H1 (cell line): ENCODE measurements at regions not wholly inside any gene's neighbourhood (a gene's known extent, or its start where the extent isn't known, plus 50 kb on each side); places are given as distances from the start of the nearest gene placed in this dataset.

Source experiments
- BRCA1 ChIP-seq: IDR thresholded peaks from 2 replicates; pipeline ENCODE4 v1.6.1; 2012; ENCODE audit warnings: low read depth, low read length, improper control_type of control experiment
- CHD1 ChIP-seq: IDR thresholded peaks from 2 replicates; pipeline ENCODE4 v1.6.1; 2012; ENCODE audit warnings: low read depth, low read length, improper control_type of control experiment
- CHD2 ChIP-seq: IDR thresholded peaks from 2 replicates; pipeline ENCODE4 v1.6.1; 2012; ENCODE audit warnings: low read length, improper control_type of control experiment
- POLR2A ChIP-seq, 2 experiments: IDR thresholded peaks; 1 replicate in 1 of 2; 2 replicates in 1 of 2; pipeline ENCODE4 v1.6.1; 2011; ENCODE audit warnings: low read depth in 2 of 2, low read length in 2 of 2, mild to moderate bottlenecking in 2 of 2; ENCODE audit errors: control extremely low read depth in 1 of 2
- SRF ChIP-seq: IDR thresholded peaks from 2 replicates; pipeline ENCODE4 v1.6.1; 2011; ENCODE audit warnings: mild to moderate bottlenecking, low read depth, low read length, moderate library complexity

DNA sequence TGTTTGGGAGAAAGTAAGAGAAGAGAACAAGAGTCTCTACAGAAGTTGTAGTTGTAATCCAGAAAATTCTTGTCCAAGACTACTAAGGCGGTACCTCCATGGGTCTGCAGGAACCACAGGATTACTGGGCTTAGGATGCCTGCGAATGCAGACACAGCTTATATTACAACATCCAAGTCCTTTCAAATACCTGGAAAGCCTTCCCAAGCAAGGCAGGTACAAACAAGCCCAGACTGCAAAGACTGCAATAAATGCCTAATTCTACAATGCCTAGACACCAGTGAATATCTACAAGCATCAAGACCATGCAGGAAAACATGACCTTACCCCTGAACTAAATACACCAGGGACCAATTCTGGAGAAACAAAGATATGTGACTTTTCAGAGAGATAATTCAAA is 178.2 kb downstream of the ARL4A start (continued):
- TF ChIP-seq CHD1 (no peak), BRCA1 (no peak), SRF (no peak), CHD2 (no peak), POLR2A (IDR thresholded peaks at IDR 0.05; ENCODE audit: control extremely low read depth in 1 of 2, low read depth in 2 of 2, low read length in 2 of 2) (no peak)
